CD14-positive monocyte (primary cell): ENCODE measurements at regions not wholly inside any gene's neighbourhood (a gene's known extent, or its start where the extent isn't known, plus 50 kb on each side); places are given as distances from the start of the nearest gene placed in this dataset.

Experiments
- DNase-seq, 3 donors: peaks; one replicate each; pipeline ENCODE4 v3.0.0-alpha.2; 2011 to 2022
- H2AFZ ChIP-seq: 2 replicates; pipeline ENCODE4 v1.6.0; 2012; ENCODE audit warnings: mild to moderate bottlenecking, low read depth, low read length, inconsistent platforms; ENCODE audit not compliant: insufficient read depth, poor library complexity, severe bottlenecking
- H3K27ac ChIP-seq, 2 donors: 1 replicate in 1 of 2; 2 replicates in 1 of 2; pipeline ENCODE4 v1.5.1; 2012 to 2013; ENCODE audit warnings: low read length in 2 of 2, control low read depth in 1 of 2, inconsistent platforms in 1 of 2, low read depth in 1 of 2, mild to moderate bottlenecking in 1 of 2
- H3K27me3 ChIP-seq, 2 donors: one replicate each; pipeline versions ENCODE4 v1.6.0 to v1.6.1; 2011 to 2013; ENCODE audit warnings: low read length in 2 of 2; ENCODE audit not compliant: control insufficient read depth in 2 of 2, insufficient read depth in 2 of 2
- H3K36me3 ChIP-seq, 2 donors: replicated peaks in 1 of 2; 1 replicate in 1 of 2; 2 replicates in 1 of 2; pipeline versions ENCODE4 v1.5.1 to v1.6.1; 2012 to 2013; ENCODE audit warnings: low read length in 2 of 2, control low read depth in 1 of 2, inconsistent platforms in 1 of 2, mild to moderate bottlenecking in 1 of 2; ENCODE audit not compliant: insufficient read depth in 2 of 2, control insufficient read depth in 1 of 2
- H3K4me1 ChIP-seq, 2 donors: 1 replicate in 1 of 2; 2 replicates in 1 of 2; pipeline versions ENCODE4 v1.5.1 to v1.6.1; 2012 to 2013; ENCODE audit warnings: low read length in 2 of 2, control low read depth in 1 of 2, inconsistent platforms in 1 of 2, mild to moderate bottlenecking in 1 of 2, moderate library complexity in 1 of 2; ENCODE audit not compliant: insufficient read depth in 2 of 2, control insufficient read depth in 1 of 2
- H3K4me2 ChIP-seq: replicated peaks from 2 replicates; pipeline ENCODE3; 2012; ENCODE audit warnings: low read length, moderate library complexity, mild to moderate bottlenecking; ENCODE audit not compliant: poor library complexity, severe bottlenecking; ENCODE audit errors: extremely low read depth
- H3K4me3 ChIP-seq, 3 experiments: fragments of 200-600 bp in 1 of 3; sonication (generic) in 1 of 3; replicated peaks in 1 of 3; 1 replicate in 2 of 3; 2 replicates in 1 of 3; pipeline ENCODE4 v1.5.1; 2011 to 2013; ENCODE audit warnings: low read length in 3 of 3, mild to moderate bottlenecking in 3 of 3, control low read depth in 2 of 3, low read depth in 2 of 3, inconsistent platforms in 1 of 3, moderate library complexity in 1 of 3
- H3K79me2 ChIP-seq: 2 replicates; pipeline ENCODE4 v1.6.0; 2012; ENCODE audit warnings: mild to moderate bottlenecking, control low read depth, inconsistent platforms, low read length, moderate library complexity; ENCODE audit not compliant: insufficient read depth
- H3K9ac ChIP-seq: 2 replicates; pipeline ENCODE4 v1.6.0; 2017; ENCODE audit warnings: low read length, mild to moderate bottlenecking; ENCODE audit not compliant: insufficient read depth, poor library complexity, severe bottlenecking
- H3K9me3 ChIP-seq, 2 donors: replicated peaks in 1 of 2; 1 replicate in 1 of 2; 2 replicates in 1 of 2; pipeline versions ENCODE4 v1.5.1 to v1.6.1; 2012 to 2013; ENCODE audit warnings: low read length in 2 of 2, control low read depth in 1 of 2; ENCODE audit not compliant: control insufficient read depth in 1 of 2, insufficient read depth in 1 of 2
- H4K20me1 ChIP-seq: 2 replicates; pipeline ENCODE4 v1.6.0; 2012; ENCODE audit warnings: mild to moderate bottlenecking, low read length, control low read depth, moderate library complexity; ENCODE audit not compliant: insufficient read depth
- H3K27ac Mint-ChIP-seq, 7 donors: one replicate each; pipeline ENCODE4 v1.8.0; 2020; ENCODE audit warnings: mild to moderate bottlenecking in 7 of 7, mixed read lengths in 7 of 7, moderate library complexity in 6 of 7, inconsistent platforms in 2 of 7
- H3K27me3 Mint-ChIP-seq, 3 donors: one replicate each; pipeline ENCODE4 v1.8.0; 2021 to 2022; ENCODE audit warnings: low read depth in 3 of 3, mild to moderate bottlenecking in 3 of 3, mixed read lengths in 3 of 3, moderate library complexity in 3 of 3, inconsistent platforms in 1 of 3
- H3K36me3 Mint-ChIP-seq, 2 donors: one replicate each; pipeline ENCODE4 v1.8.0; 2020; ENCODE audit warnings: mixed read lengths in 2 of 2, inconsistent platforms in 1 of 2, mild to moderate bottlenecking in 1 of 2
- H3K4me1 Mint-ChIP-seq: one replicate; pipeline ENCODE4 v1.8.0; 2020; ENCODE audit warnings: mild to moderate bottlenecking, mixed read lengths
- H3K4me3 Mint-ChIP-seq, 2 donors: one replicate each; pipeline ENCODE4 v1.8.0; 2020; ENCODE audit warnings: mild to moderate bottlenecking in 2 of 2, mixed read lengths in 2 of 2, moderate library complexity in 1 of 2
- H3K9me3 Mint-ChIP-seq, 7 donors: one replicate each; pipeline ENCODE4 v1.8.0; 2020 to 2022; ENCODE audit warnings: mixed read lengths in 7 of 7, mild to moderate bottlenecking in 6 of 7, moderate library complexity in 6 of 7, inconsistent platforms in 2 of 7
- WGBS: methylation state at CpG from one replicate; pipeline ENCODE4 v1.1.5; 2013; ENCODE audit warnings: missing lambda C conversion rate; ENCODE audit not compliant: insufficient coverage; 5-methylcytosine and 5-hydroxymethylcytosine counted together
- intact Hi-C, 2 donors: fragments of 100-400 bp; cut with micrococcal nuclease; formaldehyde crosslinking; loops; one replicate each; pipeline versions ENCODE4 v1.15.0 to v1.15.1; 2023
- TF ChIP-seq, protein P1 (sequence below): fragments of 200-600 bp; IDR thresholded peaks from one replicate; pipeline ENCODE4 v1.8.0; 2022; ENCODE audit warnings: antibody characterized with exemption, mild to moderate bottlenecking

DNA sequence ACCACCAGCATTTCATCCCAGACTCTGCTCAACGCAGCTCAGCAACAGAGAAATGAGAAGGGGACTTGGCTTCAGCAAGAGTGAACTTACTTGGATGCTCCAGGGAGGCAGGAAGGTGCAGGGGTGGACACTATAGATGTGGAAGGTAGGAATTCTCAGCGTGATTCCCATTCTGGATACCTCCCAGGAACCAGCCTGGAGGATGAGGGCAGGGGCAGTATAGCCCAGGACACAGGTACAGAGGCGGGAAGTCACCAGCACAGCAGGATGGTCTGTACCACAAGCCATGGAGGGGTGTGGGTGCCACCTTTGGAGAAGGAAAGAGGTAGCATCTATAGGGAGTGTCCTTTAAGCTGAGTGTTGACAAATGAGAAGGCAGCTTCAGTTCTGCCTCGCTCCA lies 1275.2 kb downstream of the TBC1D22A start:
- Mint-ChIP-seq H3K4me3 (no peak overlapping the region), H3K27me3 (peaks cover 2 to 5% (median 3%) of the 10 kb centered on the region in 3 donors)

DNA sequence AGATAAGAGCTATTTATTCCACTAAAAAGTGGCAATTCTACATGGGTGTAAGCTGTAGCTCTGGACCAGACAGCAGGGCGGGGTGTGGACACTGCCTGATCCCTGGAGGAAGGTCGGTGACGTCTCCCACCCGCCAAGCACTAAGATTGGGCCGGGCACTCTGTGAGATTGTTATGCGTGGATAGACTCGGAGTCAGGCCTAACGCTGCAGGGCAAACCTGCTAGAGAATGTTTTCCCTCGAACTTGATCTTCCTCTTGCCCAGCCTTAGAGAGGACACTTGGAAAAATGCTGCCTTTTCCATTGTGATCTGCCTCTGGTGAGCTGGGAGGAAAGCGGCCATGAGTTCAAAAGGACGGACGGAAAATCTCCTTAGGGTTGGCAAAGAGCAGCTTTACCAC lies 1273.4 kb downstream of the TBC1D22A start:
- H3K27ac Mint-ChIP-seq = no peak overlapping the region

More for the DNA sequence above, 1275.2 kb downstream of the TBC1D22A start:
- H3K27ac ChIP-seq = no peak overlapping the region
- no peak overlapping the region for H3K4me3 ChIP-seq
- no peaks in the 10 kb centered on the region for H4K20me1 ChIP-seq
- H3K4me2 ChIP-seq = no peak overlapping the region
- H3K9ac ChIP-seq = no peak overlapping the region
- peaks cover 0 to 3% of the 10 kb centered on the region in 2 donors for H3K9me3 ChIP-seq
- H3K36me3 ChIP-seq = no peaks in the 10 kb centered on the region
- Mint-ChIP-seq H3K36me3 (no peaks in the 10 kb centered on the region), H3K27ac (peak overlapping the region in 1 of 7 donors; percentile 26), H3K4me1 (no peaks in the 10 kb centered on the region), H3K9me3 (peaks cover 0 to 7% (median 5%) of the 10 kb centered on the region in 7 donors)
- no peaks in the 10 kb centered on the region for H3K79me2 ChIP-seq
- no peak overlapping the region for H2AFZ ChIP-seq
- TF ChIP-seq, protein P1, sequence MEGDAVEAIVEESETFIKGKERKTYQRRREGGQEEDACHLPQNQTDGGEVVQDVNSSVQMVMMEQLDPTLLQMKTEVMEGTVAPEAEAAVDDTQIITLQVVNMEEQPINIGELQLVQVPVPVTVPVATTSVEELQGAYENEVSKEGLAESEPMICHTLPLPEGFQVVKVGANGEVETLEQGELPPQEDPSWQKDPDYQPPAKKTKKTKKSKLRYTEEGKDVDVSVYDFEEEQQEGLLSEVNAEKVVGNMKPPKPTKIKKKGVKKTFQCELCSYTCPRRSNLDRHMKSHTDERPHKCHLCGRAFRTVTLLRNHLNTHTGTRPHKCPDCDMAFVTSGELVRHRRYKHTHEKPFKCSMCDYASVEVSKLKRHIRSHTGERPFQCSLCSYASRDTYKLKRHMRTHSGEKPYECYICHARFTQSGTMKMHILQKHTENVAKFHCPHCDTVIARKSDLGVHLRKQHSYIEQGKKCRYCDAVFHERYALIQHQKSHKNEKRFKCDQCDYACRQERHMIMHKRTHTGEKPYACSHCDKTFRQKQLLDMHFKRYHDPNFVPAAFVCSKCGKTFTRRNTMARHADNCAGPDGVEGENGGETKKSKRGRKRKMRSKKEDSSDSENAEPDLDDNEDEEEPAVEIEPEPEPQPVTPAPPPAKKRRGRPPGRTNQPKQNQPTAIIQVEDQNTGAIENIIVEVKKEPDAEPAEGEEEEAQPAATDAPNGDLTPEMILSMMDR = no peak
- WGBS = 79% methylated on average over 2 of the region's 4 CpGs
- intact Hi-C loops = no loop called here
- DNase-seq = no peak
- H3K4me1 ChIP-seq = no peaks in the 10 kb centered on the region
- H3K27me3 ChIP-seq = no peaks in the 10 kb centered on the region

More for the DNA sequence above, 1273.4 kb downstream of the TBC1D22A start:
- no peak overlapping the region for H3K4me2 ChIP-seq
- H3K79me2 ChIP-seq = no peaks in the 10 kb centered on the region
- DNase-seq = no peak
- no peak overlapping the region for H3K4me3 ChIP-seq
- H3K9ac ChIP-seq = no peak overlapping the region
- no peaks in the 10 kb centered on the region for H3K36me3 Mint-ChIP-seq
- H3K36me3 ChIP-seq = no peaks in the 10 kb centered on the region
- no peak overlapping the region for H3K27ac ChIP-seq
- H4K20me1 ChIP-seq = no peaks in the 10 kb centered on the region
- peaks cover 0 to 6% (median 3%) of the 10 kb centered on the region in 7 donors for H3K9me3 Mint-ChIP-seq
- H2AFZ ChIP-seq = no peak overlapping the region
- H3K9me3 ChIP-seq = peaks cover 0 to 3% of the 10 kb centered on the region in 2 donors
- intact Hi-C loops = no loop called here
- no peaks in the 10 kb centered on the region for H3K4me1 ChIP-seq
- no peak overlapping the region for H3K4me3 Mint-ChIP-seq
- peaks cover 2 to 5% (median 2%) of the 10 kb centered on the region in 3 donors for H3K27me3 Mint-ChIP-seq
- H3K4me1 Mint-ChIP-seq = no peaks in the 10 kb centered on the region
- TF ChIP-seq, protein P1 = no peak
- WGBS = 93% methylated on average over 12 of the region's 12 CpGs
- no peaks in the 10 kb centered on the region for H3K27me3 ChIP-seq
